Tibial artery (tissue), 4 donors: ENCODE measurements at regions not wholly inside any gene's neighbourhood (a gene's known extent, or its start where the extent isn't known, plus 50 kb on each side); places are given as distances from the start of the nearest gene placed in this dataset.

Experiments
- DNase-seq, 2 donors: peaks; one replicate each; pipeline ENCODE4 v3.0.0-alpha.2; 2019
- H3K27ac ChIP-seq, 2 donors: fragments of 200-600 bp; sonication (generic) in 1 of 2; 1 replicate in 1 of 2; 2 replicates in 1 of 2; pipeline ENCODE4 v1.5.1; 2018 to 2019; ENCODE audit warnings: mild to moderate bottlenecking in 1 of 2
- H3K27me3 ChIP-seq, 2 donors: fragments of 200-600 bp; sonication (generic) in 1 of 2; one replicate each; pipeline versions ENCODE4 v1.5.1 to v1.6.0; 2016 to 2019
- H3K36me3 ChIP-seq, 3 donors: fragments of 200-600 bp; sonication (generic) in 2 of 3; one replicate each; pipeline ENCODE4 v1.5.1; 2016 to 2019; ENCODE audit warnings: mild to moderate bottlenecking in 2 of 3
- H3K4me1 ChIP-seq, 4 donors: fragments of 200-600 bp; sonication (generic) in 2 of 4; 1 replicate in 3 of 4; 2 replicates in 1 of 4; pipeline ENCODE4 v1.5.1; 2016 to 2019
- H3K4me3 ChIP-seq, 2 donors: fragments of 200-600 bp; sonication (generic) in 1 of 2; 1 replicate in 1 of 2; 2 replicates in 1 of 2; pipeline ENCODE4 v1.5.1; 2018 to 2019; ENCODE audit warnings: mild to moderate bottlenecking in 2 of 2
- H3K9me3 ChIP-seq, 3 donors: fragments of 200-600 bp; sonication (generic) in 1 of 3; one replicate each; pipeline ENCODE4 v1.5.1; 2016 to 2019
- intact Hi-C: fragments of 100-400 bp; cut with DNase I; formaldehyde crosslinking; loops from one replicate; pipeline ENCODE4 v1.15.0; 2023; ENCODE audit warnings: low total_unique reads
- TF ChIP-seq, protein P1 (sequence below), 2 experiments: fragments of 200-600 bp in 1 of 2; fragments of 450-650 bp in 1 of 2; IDR thresholded peaks; one replicate each; pipeline ENCODE4 v1.5.1; 2017 to 2019; ENCODE audit warnings: antibody characterized with exemption in 2 of 2, mild to moderate bottlenecking in 1 of 2, moderate library complexity in 1 of 2

DNA sequence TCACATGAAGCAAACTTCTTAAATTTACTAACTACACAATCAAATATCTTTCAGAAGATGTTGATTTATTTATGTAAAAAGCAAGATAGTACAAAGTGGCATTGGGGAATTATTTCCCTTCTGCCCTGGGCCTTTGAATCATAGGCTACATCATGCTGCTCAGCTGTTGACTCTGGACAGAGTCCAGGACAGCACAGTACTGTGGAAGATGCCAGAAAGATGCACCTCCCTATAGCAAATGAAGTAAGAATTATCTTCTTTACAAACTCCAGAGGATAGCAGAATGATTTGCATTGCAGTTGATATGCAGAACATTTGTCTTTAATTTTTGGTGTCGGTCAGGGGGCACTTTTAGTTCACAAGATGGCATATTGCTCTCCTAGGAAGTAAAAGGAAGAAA, 1354.5 kb upstream of the ZEB2 start:
- Histone ChIP-seq H3K4me1 (no peaks in the 10 kb centered on the region), H3K27ac (no peak overlapping the region), H3K36me3 (no peaks in the 10 kb centered on the region), H3K4me3 (no peak overlapping the region), H3K9me3 (no peaks in the 10 kb centered on the region), H3K27me3 (no peaks in the 10 kb centered on the region)
- TF ChIP-seq, protein P1, sequence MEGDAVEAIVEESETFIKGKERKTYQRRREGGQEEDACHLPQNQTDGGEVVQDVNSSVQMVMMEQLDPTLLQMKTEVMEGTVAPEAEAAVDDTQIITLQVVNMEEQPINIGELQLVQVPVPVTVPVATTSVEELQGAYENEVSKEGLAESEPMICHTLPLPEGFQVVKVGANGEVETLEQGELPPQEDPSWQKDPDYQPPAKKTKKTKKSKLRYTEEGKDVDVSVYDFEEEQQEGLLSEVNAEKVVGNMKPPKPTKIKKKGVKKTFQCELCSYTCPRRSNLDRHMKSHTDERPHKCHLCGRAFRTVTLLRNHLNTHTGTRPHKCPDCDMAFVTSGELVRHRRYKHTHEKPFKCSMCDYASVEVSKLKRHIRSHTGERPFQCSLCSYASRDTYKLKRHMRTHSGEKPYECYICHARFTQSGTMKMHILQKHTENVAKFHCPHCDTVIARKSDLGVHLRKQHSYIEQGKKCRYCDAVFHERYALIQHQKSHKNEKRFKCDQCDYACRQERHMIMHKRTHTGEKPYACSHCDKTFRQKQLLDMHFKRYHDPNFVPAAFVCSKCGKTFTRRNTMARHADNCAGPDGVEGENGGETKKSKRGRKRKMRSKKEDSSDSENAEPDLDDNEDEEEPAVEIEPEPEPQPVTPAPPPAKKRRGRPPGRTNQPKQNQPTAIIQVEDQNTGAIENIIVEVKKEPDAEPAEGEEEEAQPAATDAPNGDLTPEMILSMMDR (IDR thresholded peaks at IDR 0.05): no peak
- DNase-seq: no peak
- intact Hi-C loops: no loop called here

DNA sequence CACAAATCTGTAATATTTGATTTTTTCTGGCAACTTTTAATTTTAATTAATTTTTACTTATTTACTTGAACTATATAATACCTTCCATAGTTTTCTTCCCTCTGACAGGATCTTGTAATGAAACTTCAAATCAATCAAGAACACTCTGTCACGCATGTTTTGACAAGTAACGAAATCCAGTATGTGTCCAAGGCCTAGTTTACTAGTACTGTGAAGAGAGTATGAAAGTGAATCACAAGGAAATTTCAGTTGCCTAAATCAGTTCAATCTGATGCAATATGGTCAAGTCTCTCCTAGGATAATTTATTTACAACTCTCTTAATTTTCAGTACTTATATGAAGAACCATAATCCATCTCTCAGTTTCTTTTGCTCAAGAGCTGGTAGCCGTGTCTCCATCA, 1344.6 kb upstream of the ZEB2 start:
- Histone ChIP-seq H3K27me3 (no peaks in the 10 kb centered on the region), H3K27ac (no peak overlapping the region), H3K36me3 (no peaks in the 10 kb centered on the region), H3K4me1 (no peaks in the 10 kb centered on the region), H3K9me3 (no peaks in the 10 kb centered on the region), H3K4me3 (no peak overlapping the region)
- TF ChIP-seq, protein P1 (IDR thresholded peaks at IDR 0.05): no peak
- no peak for DNase-seq
- intact Hi-C loops: no loop called here

DNA sequence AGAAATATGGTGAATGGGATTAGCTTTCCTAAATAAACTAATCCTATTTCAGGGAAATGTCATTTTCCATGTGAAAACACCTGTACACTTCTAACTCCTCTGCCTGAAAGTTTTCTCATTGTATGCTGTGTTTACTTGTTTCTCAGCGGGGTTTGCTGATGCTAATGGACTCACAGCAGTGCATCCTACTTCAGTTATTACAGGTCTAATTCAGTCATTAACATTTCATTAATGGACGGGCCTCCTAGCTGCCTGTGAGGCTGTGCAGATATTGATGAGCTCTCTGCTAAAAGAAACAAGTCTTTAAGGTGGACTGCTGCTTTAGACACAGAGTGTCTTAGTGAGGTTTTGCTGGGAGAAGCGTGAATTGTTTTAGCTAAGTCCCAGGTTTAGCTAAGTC, 1342.0 kb upstream of the ZEB2 start:
- no peak for DNase-seq
- intact Hi-C loops: no loop called here
- Histone ChIP-seq H3K9me3 (no peaks in the 10 kb centered on the region), H3K4me1 (no peaks in the 10 kb centered on the region), H3K4me3 (no peak overlapping the region), H3K36me3 (no peaks in the 10 kb centered on the region), H3K27me3 (no peaks in the 10 kb centered on the region), H3K27ac (no peak overlapping the region)
- TF ChIP-seq, protein P1 (IDR thresholded peaks at IDR 0.05): no peak

DNA sequence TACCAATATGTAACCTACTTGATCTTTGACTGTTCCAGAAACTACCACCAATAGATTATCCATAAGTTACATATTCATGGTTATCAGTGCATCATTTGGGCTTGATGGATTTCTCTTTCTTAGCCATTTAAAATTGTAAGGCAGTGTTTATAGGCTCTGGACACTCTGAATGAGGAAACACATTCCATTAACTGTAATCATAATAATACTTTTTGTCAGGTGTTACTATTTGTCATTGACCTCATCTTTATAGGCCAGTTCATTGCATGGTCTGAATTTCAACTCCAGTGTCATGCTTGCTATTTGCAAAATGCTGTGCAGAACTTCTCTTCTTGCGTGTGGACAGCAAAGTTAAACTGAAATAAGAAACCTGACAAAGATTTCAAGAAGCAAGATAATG, 1340.2 kb upstream of the ZEB2 start:
- Histone ChIP-seq H3K27ac (no peak overlapping the region), H3K27me3 (no peaks in the 10 kb centered on the region), H3K4me3 (no peak overlapping the region), H3K36me3 (no peaks in the 10 kb centered on the region), H3K9me3 (no peaks in the 10 kb centered on the region), H3K4me1 (no peaks in the 10 kb centered on the region)
- no peak for DNase-seq
- intact Hi-C loops: no loop called here
- TF ChIP-seq, protein P1 (IDR thresholded peaks at IDR 0.05): no peak

DNA sequence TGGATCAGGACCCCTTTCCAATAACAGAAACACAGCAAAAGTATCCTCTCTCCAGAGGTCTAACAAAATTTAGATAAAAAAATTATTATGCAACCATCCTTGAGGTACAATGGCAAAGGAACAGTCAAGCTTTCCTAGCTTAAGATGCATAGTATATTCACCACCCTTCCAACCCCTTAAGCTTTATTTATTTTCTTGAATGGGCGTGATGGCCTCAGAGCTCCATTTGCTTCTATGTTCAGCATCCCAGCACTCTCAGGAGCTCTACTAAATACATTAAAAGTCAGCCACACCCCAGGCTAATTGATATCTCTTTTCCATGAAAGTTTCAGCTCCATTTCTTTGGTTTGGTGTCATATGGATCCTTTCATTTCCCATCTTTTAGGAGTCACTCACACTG, 1335.2 kb upstream of the ZEB2 start:
- H3K27me3 ChIP-seq: no peaks in the 10 kb centered on the region
- no peak for DNase-seq
- intact Hi-C loops: no loop called here
- no peak overlapping the region for H3K27ac ChIP-seq
- no peaks in the 10 kb centered on the region for H3K9me3 ChIP-seq
- H3K4me1 ChIP-seq: peaks cover 0 to 19% (median 0%) of the 10 kb centered on the region in 4 donors
- H3K36me3 ChIP-seq: no peaks in the 10 kb centered on the region
- TF ChIP-seq, protein P1 (IDR thresholded peaks at IDR 0.05): no peak
- H3K4me3 ChIP-seq: no peak overlapping the region
